ENCODE measurements at regions not wholly inside any gene's neighbourhood (a gene's known extent, or its start where the extent isn't known, plus 50 kb on each side); places are given as distances from the start of the nearest gene placed in this dataset.

- Histone ChIP-seq H3K4me2 (ENCODE audit: insufficient read depth, insufficient read length, low read length) (no peak overlapping the region), H2BK15ac (ENCODE audit: low read depth, low read length) (no peak overlapping the region), H3K27ac (ENCODE audit: insufficient read length, low read depth, low read length) (no peak overlapping the region), H3K14ac (ENCODE audit: insufficient read depth, low read length) (no peak overlapping the region), H2BK20ac (ENCODE audit: low read depth, low read length, poor library complexity, severe bottlenecking) (no peak overlapping the region), H4K20me1 (ENCODE audit: control insufficient read depth, insufficient read depth, insufficient read length) (no peaks in the 10 kb centered on the region), H3K23ac (ENCODE audit: insufficient read length, low read depth, low read length) (no peak overlapping the region), H2BK120ac (ENCODE audit: low read depth, low read length, poor library complexity, severe bottlenecking) (no peak overlapping the region), H3K23me2 (ENCODE audit: insufficient read length, low read depth, low read length, poor library complexity, severe bottlenecking) (no peaks in the 10 kb centered on the region), H3K18ac (ENCODE audit: insufficient read length, low read depth, low read length) (no peak overlapping the region), H3K79me1 (ENCODE audit: insufficient read depth, low read depth, low read length, poor library complexity, severe bottlenecking) (no peaks in the 10 kb centered on the region), H2AK5ac (ENCODE audit: insufficient read length, low read length) (no peak overlapping the region), H3K4me1 (ENCODE audit: insufficient read depth, low read length) (no peaks in the 10 kb centered on the region), H3K27me3 (ENCODE audit: insufficient read depth, low read length) (no peaks in the 10 kb centered on the region), H4K91ac (ENCODE audit: insufficient read length, low read depth, low read length) (no peak overlapping the region), H3K79me2 (ENCODE audit: insufficient read depth, low read length) (no peaks in the 10 kb centered on the region), H3K9ac (ENCODE audit: extremely low read depth, insufficient read length, low read length) (no peak overlapping the region), H4K8ac (replicated peaks; ENCODE audit: insufficient read length, low read depth, low read length) (no peak overlapping the region), H3K4ac (ENCODE audit: low read depth, low read length) (no peak overlapping the region), H2BK5ac (ENCODE audit: insufficient read length, low read length) (no peak overlapping the region), H3K9me3 (ENCODE audit: control insufficient read depth, low read depth, low read length) (no peaks in the 10 kb centered on the region), H2BK12ac (ENCODE audit: insufficient read length, low read depth, low read length) (no peak overlapping the region), H2AFZ (ENCODE audit: low read length) (no peak overlapping the region), H3K56ac (ENCODE audit: insufficient read length, low read depth, low read length) (no peak overlapping the region), H3T11ph (ENCODE audit: low read length) (no peak overlapping the region), H4K5ac (ENCODE audit: insufficient read length, low read depth, low read length) (no peak overlapping the region)
- Mint-ChIP-seq H3K27ac (no peak overlapping the region), H3K4me3 (no peak overlapping the region), H3K27me3 (ENCODE audit: low read depth) (peaks cover 8% of the 10 kb centered on the region), H3K4me1 (peaks cover 10 to 11% of the 10 kb centered on the region in 2 experiments), H3K9me3 (no peaks in the 10 kb centered on the region), H3K36me3 (ENCODE audit: insufficient read depth in 1 of 3, low read depth in 3 of 3) (no peaks in the 10 kb centered on the region; a peak in 1 of 7 replicates)
- no CpG with 5 or more reads among the region's 4 CpGs for WGBS (ENCODE audit: extremely low coverage, insufficient read length, low lambda C conversion rate)
- DNase-seq: no peak
- no peak for TF ChIP-seq CTCF (conservative IDR thresholded peaks at IDR 0.05)
Measured at GRCh38 chr15:70465812-70466211, 297.5 kb downstream of the UACA start.
